ENCODE measurements at regions not wholly inside any gene's neighbourhood (a gene's known extent, or its start where the extent isn't known, plus 50 kb on each side); places are given as distances from the start of the nearest gene placed in this dataset.
"Not testable (repeated sequence)": the region's sequence is repeated elsewhere in the genome, so short reads cannot be mapped to it uniquely, and the experiment has no call there.

DNA sequence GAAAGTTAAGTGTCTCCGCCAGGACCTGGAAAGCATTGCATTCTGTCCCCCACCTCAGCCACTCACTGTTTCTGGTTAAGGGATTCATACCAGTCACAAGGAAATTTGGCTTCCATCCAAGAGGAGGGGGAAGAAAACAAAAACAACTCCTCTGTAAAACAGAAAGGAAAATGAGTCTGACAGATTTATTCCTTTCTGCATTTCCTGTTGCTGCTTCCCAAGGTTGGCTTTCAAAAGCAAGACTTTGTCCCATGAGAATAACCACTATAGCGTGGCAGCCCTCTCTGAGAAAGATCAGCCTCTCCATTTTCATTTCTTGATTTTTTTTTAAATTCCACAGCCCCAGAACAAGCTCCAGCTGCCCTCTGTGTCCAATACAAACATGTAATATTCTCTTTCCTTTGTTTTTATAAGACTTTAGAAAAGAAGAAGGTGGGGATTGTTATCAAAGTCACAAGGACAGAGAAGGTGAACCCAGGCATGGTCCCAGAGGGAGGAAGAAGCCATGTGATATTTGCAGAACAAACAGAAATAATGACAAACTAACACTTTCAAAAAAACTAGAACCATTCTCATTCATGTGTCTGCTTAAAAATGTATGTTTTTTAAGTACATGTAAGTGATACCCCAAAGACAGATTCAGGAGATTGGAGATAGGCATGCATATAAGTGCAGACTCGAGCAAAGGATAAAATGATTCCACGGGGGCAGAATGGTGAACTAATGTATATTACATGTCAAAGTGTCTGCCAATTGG, 90.7 kb upstream of the DCLK2 start:
- DNase-seq = no peak

DNA sequence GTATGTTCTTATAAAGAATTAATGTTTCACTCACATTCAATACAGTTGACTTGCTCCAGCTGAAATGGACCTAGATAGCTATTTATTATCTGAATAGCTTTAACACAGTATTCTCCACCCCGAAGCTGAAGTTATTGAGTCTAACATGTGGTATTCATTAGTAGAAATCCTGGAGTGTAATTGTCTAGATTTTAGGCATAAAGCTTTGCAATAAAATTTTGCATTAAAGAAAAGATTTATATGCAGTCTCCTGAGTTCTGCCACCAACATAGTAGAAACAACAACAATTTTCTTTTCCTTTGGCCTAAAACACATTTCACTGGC, 90.2 kb upstream of the DCLK2 start:
- no peak for DNase-seq

DNA sequence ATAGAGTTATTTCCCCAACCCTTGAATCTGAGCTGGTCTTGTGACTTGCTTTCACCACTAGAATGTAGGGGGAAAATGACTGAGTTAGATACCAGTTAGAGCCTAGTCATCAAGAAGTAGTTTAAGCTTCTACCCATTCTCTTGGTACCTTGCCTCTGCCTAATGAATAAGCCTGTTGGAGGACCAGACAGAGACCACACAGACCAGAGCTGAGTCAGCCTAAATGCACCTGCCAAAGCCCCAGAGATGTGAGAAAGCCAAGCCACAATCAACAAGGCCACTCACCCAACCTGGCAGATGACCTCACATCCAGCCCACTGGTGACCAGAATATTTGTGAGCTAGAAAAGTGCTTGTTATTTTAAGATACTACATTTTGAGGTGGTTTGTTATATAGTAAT, 85.2 kb upstream of the DCLK2 start:
- no peak for DNase-seq

DNA sequence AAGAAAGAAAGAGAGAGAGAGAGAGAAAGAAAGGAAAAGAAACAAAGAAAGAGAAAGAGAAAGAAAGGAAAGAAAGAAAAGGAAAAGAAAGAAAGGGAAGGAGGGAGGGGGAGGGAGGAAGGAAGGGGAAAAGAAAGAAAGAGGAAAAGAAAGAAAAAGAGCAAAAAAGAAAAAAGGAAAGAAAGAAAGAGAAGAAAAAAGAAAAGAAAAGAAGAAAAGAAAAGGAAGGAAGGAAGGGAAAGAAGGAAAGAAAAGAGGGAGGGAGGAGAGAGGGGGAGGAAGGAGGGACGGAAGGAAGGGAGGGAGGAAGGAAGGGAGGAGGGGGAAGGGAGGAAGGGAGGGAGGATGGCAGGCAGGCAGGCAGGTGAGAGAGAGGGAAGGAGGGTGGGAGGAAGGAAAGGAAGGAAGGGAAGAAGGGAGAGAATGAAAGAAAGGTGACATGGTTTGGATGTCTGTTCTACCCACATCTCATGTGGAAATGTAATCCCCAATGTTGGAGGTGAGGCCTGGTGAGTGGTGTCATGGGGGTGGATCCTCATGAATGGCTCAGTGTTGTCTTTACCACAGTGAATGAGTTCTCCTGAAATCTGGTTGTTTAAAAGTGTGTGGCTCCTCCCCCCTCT, 83.0 kb upstream of the DCLK2 start:
- no peak for DNase-seq

DNA sequence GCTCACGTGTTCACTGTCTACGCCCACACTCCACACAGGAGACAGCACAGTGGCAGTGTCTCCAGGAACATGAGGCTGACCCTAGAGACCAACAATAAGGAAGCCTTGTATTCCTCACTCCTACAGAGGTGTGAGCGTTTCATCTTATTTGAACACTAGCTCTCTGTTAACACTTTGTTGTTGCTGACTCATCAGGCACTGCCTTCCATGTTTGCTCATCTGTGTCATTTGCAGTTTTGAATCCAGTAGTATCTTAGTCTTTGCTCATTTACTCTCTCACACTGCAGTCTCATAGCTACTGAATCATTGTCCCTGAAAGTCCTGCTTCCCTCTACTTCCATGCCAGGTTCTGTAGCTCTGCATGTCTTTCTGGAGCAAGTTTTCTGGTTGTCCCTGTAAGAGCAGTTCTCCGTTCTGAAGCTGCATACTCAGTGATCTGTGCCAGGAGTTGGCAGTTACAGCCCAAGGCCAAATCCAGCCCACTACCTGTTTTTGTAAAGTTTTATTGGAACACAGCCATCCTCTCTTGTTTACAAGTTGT, 80.3 kb upstream of the DCLK2 start:
- peak in 1 of 2 donors; percentile 5 for DNase-seq

DNA sequence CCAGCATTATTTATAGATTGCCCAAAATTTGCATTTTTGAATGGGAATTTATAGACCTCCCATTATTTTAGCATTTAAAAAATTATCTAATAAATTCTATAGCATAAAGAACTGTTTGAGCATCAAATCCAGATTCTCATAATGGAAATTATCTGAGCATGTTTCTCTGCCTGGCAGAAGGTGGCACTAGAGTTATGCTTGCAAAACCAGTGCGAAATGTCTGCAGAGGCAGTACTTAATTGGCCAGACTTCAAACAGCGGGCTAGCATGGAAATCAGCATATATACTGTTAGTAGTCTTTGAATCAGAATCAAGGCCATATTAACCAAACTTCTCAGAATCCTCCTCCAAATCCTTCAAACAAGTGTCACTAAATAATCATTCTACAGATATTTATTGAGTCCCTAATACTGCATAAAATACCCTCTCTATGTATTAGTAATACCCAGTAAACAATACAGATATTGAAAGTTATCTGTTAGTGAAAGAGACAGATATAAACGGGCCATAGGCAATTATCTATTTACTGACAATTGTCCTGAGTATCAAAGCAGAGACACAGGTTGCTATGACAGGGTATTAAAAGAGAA, 78.7 kb upstream of the DCLK2 start:
- peak; percentile 12 to 80 for DNase-seq

DNA sequence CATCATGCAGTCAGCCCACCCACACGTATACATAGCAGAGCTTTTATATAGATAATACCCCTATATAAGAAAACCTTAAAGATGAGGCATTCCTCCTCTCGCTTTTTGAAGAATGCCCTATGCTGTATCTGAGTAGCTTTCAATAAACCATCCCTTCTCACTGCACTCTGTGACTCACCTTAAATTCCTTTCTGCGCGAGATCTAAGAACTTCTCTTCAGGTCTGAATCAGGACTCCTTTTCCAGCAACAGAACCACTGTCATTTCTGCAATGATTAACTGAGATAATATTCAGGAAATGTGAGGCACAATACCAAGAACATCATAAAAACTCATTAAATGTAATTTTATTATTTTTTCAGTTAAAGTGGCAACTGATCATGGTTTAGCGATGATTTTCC, 76.4 kb upstream of the DCLK2 start:
- DNase-seq = no peak

DNA sequence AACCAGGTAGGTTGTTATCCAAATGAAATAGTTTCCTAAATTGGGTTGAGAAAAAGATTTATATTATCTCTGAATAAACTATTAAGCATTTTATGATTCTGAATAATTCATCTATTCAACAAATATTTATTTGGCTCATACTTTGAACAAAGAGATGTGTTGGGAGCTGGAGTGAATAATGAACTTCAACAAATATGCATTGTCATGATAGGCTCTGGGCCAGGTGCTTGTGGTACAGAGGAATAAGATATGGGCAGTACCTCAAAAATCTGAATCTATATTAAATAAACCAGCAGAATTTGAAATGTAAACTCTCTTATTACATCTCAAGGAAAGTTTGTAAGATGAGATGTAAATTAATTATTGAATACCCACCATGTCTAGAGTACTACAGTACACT, 75.7 kb upstream of the DCLK2 start:
- DNase-seq = no peak

DNA sequence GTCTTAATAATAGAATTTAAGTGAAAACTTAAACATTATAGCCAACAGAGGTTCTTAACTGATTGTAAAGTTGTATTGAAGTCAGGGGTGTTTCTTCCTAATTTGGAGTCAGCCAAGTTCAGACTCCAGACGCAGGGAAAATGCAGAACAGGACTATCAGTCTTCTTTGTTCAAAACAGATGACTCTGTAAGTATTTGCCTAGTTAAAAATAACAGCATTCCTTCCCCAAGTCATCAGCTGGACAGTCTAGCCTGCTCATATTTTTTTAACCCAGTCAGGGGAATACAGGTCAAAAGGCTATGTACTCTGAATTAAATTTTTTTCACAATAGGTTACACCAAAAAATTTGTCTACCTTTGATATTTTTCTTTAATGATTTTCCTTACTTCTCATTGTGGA, 73.8 kb upstream of the DCLK2 start:
- DNase-seq = no peak

DNA sequence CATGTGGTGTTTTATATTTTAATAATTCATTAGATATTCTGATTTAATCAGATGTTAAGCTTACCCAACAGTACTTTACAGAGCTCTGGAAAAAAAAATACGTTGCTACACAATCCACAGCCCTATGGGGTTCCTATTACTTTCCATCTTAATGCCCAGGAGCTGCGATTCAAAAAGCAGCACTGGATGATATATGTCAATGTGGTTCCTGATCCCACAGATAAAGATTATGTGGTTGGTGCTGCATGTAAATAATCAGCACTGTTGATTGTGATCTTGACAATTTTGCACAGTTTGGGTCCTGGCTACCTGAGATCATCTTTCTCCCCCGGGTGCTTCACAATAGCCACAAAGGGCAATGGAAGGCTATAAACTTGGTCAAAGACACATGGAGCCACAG, 72.7 kb upstream of the DCLK2 start:
- no peak for DNase-seq

DNA sequence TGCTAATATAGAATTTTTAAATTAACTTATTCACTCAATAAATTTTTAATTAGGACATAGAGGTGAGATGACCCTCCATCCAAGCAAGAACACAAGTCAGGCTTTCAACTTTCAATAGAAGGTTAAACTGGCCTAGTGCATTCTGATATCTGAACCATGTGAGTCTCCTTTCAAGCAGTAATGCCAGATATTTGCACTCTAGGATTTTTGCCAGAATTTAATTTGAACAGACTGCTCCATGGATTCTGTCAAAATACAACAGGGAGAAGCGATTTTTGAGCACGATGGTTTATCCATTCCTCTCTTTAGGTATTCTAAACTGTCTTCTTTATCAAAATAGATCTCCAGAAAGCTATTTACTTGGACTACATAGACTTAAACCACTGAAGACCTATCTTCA, 72.0 kb upstream of the DCLK2 start:
- DNase-seq = no peak

DNA sequence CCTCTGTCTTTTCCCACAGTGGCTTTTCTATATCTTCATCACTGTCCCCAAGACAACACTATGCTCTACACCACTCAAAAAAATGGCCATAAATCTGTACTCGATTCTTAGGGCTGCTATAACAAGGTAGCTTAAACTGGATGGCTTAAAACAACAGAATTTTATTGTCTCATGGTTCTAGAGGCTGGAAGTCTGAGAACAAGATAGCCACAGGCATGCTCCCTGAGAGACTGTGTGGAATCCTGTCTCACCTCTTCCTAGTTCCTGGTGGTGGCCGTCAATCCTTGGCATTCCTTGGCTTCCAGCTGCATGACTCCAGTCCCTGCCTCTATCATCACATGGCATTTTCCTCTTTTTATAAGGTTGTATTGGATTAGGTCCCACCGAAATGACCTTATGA, 70.7 kb upstream of the DCLK2 start:
- DNase-seq = no peak

DNA sequence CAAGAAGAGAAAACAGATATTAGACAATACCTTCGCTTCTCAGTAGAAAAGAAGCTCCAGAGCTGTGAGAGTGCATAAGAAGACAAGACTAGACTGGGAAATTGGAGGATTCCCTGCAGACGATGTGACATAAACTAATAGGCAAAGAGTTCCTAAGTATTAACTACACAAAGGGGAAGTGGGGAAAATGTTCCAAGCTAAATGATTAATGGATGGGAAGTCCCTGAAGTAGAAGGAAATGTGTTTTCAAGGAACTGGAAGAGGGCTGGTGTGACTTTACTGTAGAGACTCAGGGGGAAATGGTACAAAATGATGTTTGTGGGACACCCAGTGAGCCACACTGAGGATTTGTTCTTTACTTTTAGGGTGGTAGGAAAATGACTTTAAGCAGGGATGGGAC, 69.7 kb upstream of the DCLK2 start:
- DNase-seq = no peak

DNA sequence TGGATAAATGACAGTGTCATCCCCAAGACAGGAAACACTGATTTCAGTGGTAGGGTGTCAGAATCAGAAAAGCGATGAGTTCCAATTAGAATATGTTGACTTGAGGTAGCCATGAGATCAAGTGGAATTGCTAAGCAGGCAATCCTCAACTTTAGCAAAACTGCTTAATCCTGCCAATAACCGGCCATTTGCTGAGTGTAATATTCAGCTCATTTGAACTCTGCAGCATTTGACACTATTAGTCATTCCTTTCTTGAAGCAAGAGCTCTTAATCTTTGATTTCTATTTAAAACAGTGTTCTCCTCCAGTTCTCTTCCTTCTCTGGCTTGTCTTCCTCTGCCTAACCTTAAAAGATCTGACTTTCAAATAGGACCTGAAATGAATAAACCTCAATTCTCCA, 68.7 kb upstream of the DCLK2 start:
- DNase-seq = no peak

DNA sequence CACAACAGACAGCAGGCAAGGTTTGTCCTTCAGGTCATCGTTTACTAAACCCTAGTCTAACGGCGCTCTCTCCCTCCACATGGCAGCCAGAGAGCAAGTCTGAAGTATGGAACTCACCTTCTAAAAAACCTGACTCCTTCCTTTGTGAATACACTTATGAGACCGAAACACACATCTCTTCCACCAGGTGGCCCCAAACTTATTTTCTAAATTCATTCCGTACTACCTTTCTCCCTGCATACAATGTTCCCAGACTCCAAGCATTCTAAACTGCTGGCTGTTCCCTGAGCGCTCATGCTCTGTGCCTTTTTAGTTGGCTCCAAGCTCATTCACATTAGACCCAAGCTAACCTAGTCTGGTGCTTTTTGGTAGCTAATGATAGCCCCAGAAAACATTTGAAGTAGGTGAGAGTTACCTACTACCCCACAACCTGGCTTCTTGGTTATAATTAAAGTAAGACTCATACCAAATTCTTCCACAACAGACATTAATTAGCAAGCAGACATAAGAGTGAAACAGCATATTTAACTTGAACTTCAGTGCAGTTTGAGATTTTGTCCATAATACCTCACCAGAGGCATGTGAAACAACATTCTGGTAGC, 67.6 kb upstream of the DCLK2 start:
- DNase-seq = peak; percentile 15 to 56

DNA sequence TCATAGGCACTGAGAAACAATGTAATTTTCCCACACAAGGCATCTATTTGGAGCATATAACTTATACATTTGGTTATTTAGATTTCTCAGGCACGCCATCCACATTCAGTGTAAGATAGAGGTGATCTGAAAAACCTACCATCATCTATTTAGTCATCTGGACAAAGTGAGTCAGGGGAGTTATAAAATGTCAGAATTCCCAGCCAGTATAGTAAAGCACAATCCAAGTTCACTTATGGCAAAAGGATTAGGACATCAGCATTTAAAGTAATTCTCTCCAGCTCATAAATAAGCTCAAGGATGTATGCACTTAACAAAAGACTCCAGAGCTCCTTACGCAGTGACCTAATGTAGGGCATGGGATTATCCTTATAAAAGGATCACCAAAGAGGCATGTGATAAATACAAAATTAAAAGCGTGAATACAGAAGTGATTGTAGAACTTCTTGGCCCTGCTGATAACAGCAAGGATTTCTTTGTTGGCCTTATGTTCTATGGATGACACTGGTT, 65.3 kb upstream of the DCLK2 start:
- no peak for DNase-seq

DNA sequence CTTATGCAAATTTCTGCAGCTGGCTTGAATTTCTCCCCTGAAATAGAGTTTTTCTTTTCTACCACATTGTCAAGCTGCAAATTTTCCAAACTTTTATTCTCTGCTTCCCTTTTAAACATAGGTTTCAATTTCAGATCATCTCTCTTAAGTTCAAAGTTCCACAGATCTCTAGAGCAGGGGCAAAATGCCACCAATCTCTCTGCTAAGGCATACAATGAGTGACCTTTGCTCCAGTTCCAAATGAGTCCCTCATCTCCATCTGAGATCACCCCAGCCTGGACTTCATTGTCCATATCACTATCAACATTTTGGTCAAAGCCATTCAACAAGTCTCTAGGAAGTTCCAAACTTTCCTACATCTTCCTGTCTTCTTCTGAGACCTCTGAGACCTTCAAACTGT, 62.3 kb upstream of the DCLK2 start:
- DNase-seq = not testable (repeated sequence)

DNA sequence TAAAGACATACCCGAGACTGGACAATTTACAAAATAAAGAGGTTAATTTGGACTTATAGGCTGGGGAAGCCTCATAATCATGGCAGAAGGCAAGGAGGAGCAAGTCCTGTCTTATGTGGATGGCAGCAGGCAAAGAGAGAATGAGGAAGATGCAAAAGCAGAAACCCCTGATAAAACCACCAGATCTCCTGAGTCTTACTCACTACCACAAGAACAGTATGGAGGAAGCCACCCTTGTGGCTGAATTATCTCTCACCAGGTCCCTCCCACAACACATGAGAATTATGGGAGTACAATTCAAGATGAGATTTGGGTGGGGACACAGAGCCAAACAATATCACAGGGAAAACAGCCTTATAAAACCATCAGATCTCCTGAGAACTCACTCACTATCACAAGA, 61.6 kb upstream of the DCLK2 start:
- DNase-seq = not testable (repeated sequence)

DNA sequence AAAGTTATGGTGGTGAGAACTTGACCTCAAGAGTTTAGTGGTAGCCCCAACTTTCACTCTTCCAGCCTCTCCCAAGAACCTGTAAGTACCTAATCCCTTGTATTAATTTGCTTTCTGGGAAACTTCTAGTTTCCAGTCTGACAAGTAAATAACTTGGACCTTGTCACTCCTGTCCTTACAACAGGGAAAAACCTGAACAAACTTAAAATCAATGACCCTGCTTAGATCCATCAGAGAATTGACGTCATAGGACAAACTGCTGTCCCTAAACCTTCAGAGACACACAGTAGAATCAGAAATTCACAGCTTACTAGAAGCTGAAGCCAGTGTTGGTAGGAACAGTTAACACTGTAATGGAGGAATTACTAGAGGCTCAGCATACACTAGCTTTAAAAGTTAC, 60.0 kb upstream of the DCLK2 start:
- DNase-seq = no peak

DNA sequence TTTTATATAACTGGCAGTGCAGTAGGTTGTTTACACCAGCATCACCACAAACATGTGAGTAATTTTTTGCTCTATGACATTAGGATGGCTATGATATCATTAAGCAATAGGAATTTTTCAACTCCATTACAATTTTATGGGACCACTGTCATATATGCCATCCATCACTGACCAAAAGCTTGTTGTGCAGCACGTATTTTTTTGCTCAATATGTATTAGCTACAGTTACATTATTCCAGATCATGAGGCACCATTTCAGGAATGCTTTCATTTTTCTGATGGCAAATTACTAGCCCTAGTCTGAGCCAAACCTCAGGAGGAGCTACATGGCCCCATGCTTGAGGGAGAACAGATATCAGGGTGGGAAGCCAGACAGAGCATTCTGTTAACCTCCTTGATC, 56.8 kb upstream of the DCLK2 start:
- no peak for DNase-seq

DNA sequence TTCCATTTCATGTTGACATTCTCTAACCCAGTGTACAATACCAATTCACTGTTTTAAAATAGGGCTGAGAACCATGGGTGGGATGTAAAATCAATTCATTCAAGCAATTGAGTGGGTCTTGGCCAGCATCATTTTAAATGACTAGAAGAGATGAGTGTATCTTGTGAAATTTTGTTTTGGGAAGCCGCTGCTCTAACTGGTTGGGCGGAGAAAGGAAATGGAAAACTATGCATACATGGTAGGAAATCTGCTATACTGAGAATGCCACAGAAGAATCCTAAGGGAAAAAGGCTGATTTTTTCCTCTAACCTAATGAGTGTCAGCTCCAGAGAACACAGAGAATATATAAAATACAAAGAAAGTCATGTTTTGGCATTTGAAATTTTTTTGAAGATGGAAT, 54.8 kb upstream of the DCLK2 start:
- DNase-seq = no peak

DNA sequence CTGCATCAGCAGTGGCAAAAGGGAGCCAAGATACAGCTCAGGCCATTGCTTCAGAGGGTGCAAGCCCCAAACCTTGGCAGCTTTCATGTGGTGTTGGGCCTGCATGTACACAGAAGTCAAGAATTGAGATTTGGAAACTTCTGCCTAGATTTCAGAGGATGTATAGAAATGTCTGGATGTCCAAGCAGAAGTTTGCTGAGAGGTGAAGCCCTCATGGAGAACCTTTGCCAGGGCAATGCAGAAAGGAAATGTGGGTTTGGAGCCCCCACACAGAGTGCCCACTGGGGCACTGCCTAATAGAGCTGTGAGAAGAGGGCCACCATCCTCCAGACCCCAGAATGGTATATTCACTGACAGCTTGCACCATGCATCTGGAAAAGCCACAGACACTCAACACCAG, 51.3 kb upstream of the DCLK2 start:
- not testable (repeated sequence) for DNase-seq

Measured in hippocampal formation (tissue), 2 donors.